Peyer's patch (tissue), 4 donors: ENCODE measurements at regions not wholly inside any gene's neighbourhood (a gene's known extent, or its start where the extent isn't known, plus 50 kb on each side); places are given as distances from the start of the nearest gene placed in this dataset.

ENCODE experiments used
- CTCF ChIP-seq, 6 experiments: fragments of 450-650 bp in 4 of 6; fragments of 200-600 bp in 2 of 6; sonication (generic) in 1 of 6; IDR thresholded peaks; one replicate each; pipeline ENCODE4 v1.5.1; 2017 to 2019; ENCODE audit warnings: antibody characterized with exemption in 6 of 6, mild to moderate bottlenecking in 3 of 6, moderate library complexity in 1 of 6
- POLR2A ChIP-seq, 2 donors: fragments of 450-650 bp; IDR thresholded peaks; one replicate each; pipeline ENCODE4 v1.5.1; 2017; ENCODE audit warnings: antibody characterized with exemption in 2 of 2, mild to moderate bottlenecking in 2 of 2, moderate library complexity in 2 of 2

DNA sequence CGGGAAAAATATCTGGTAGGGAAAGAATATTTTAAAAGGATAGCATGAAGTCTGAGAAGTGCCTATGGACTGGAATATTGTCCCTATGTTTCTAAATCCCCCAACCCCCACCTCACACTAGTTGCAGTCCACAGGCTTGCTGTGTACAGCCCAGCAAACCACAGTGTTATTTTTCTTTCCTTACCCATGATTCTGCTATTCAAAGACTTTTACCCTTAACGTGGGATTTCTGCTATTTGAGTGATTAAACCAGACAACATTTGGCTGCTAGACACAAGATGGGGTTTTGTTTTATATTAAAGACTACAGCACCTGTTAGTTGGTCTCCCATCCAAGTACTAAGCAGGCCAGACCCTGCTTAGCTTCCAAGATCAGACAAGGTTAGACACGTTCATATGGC is 120.5 kb upstream of the MYO3A start:
- TF ChIP-seq CTCF (IDR thresholded peaks at IDR 0.05) (no peak), POLR2A (IDR thresholded peaks at IDR 0.05) (no peak)
